A673 (cell line): ENCODE measurements at regions not wholly inside any gene's neighbourhood (a gene's known extent, or its start where the extent isn't known, plus 50 kb on each side); places are given as distances from the start of the nearest gene placed in this dataset.

ENCODE experiments used
- BruUV-seq: library from RNA; stranded (reverse); fragments of 400-500 nt; replicated peaks from 2 replicates; lab custom pipeline; 2021; lab: Mats Ljungman, UMichigan
- CTCF ChIA-PET: fragments of 300-600 bp; sonication (Branson Sonifier 250); formaldehyde crosslinking; loops from one replicate; lab custom pipeline; 2022; ENCODE audit warnings: antibody characterized with exemption; lab: Charles Lee
- POLR2A ChIA-PET: fragments of 300-600 bp; sonication (Branson Sonifier 250); formaldehyde crosslinking; loops from one replicate; lab custom pipeline; 2022; ENCODE audit warnings: antibody characterized with exemption; ENCODE audit not compliant: low non-redundant PET; lab: Charles Lee
- DNase-seq: peaks from one replicate; pipeline ENCODE4 v3.0.0-alpha.2; 2015; ENCODE audit warnings: low spot score
- H3K27ac ChIP-seq: fragments of 200-600 bp; sonication (generic); 2 replicates; pipeline ENCODE4 v1.5.1; 2016; ENCODE audit warnings: mixed run types, low read depth, mild to moderate bottlenecking, mixed read lengths, antibody characterized with exemption, low read length; ENCODE audit not compliant: poor library complexity, severe bottlenecking
- H3K27me3 ChIP-seq: fragments of 200-600 bp; sonication (generic); replicated peaks from 2 replicates; pipeline ENCODE4 v1.6.1; 2017; ENCODE audit warnings: mixed run types, low read depth, mild to moderate bottlenecking, mixed read lengths, antibody characterized with exemption, low read length; ENCODE audit not compliant: insufficient read depth, poor library complexity
- H3K36me3 ChIP-seq: fragments of 200-600 bp; sonication (generic); 2 replicates; pipeline ENCODE4 v1.6.1; 2016; ENCODE audit warnings: mixed run types, mild to moderate bottlenecking, mixed read lengths, antibody characterized with exemption, low read length; ENCODE audit not compliant: insufficient read depth, poor library complexity, severe bottlenecking
- H3K4me1 ChIP-seq: fragments of 200-600 bp; sonication (generic); 2 replicates; pipeline ENCODE4 v1.6.1; 2017; ENCODE audit warnings: mixed run types, mild to moderate bottlenecking, mixed read lengths, antibody characterized with exemption, low read length; ENCODE audit not compliant: insufficient read depth, poor library complexity, severe bottlenecking
- H3K4me3 ChIP-seq: fragments of 200-600 bp; sonication (generic); 2 replicates; pipeline ENCODE4 v1.5.1; 2016; ENCODE audit warnings: low read depth, mixed run types, mild to moderate bottlenecking, mixed read lengths, low read length; ENCODE audit not compliant: poor library complexity, severe bottlenecking
- H3K9me3 ChIP-seq: fragments of 200-600 bp; sonication (generic); 2 replicates; pipeline ENCODE4 v1.6.1; 2016; ENCODE audit warnings: mixed run types, low read depth, mild to moderate bottlenecking, mixed read lengths, antibody characterized with exemption, low read length; ENCODE audit not compliant: poor library complexity, severe bottlenecking
- CTCF ChIP-seq: fragments of 300-800, 200-600 bp; sonication (generic); conservative IDR thresholded peaks from 2 replicates; pipeline ENCODE4 v1.5.1; 2017; ENCODE audit warnings: low read depth, mild to moderate bottlenecking, antibody characterized with exemption, low read length, moderate library complexity, mixed read lengths
- EZH2 ChIP-seq: fragments of 200-600 bp; sonication (generic); IDR thresholded peaks from 2 replicates; pipeline ENCODE4 v1.6.1; 2017; ENCODE audit warnings: borderline replicate concordance, low read depth, mild to moderate bottlenecking, mixed read lengths, antibody characterized with exemption, low read length; ENCODE audit not compliant: poor library complexity, severe bottlenecking
- intact Hi-C: fragments of 100-400 bp; cut with micrococcal nuclease; formaldehyde crosslinking; loops from one replicate; pipeline ENCODE4 v1.10.0; 2022; ENCODE audit not compliant: unreplicated experiment

- Histone ChIP-seq H3K4me3 (no peak overlapping the region), H3K36me3 (no peaks in the 10 kb centered on the region), H3K9me3 (no peaks in the 10 kb centered on the region), H3K4me1 (no peaks in the 10 kb centered on the region), H3K27me3 (no peaks in the 10 kb centered on the region), H3K27ac (no peak overlapping the region)
- no peak for DNase-seq
- TF ChIP-seq CTCF, result no peak
- TF ChIP-seq EZH2, result no peak
- intact Hi-C loops, result no loop called here
- ChIA-PET POLR2A (interaction anchor here (0.7 kb wide), 1 partner anchor 34 kb away, joined by 3 read pairs; no protein-coding TSS in a partner anchor), CTCF (no interaction called here)
- no TSS peak for BruUV-seq
Observed at GRCh38 chr12:105968025-105968424, 170.7 kb downstream of the NUAK1 start.

- H3K4me1 ChIP-seq, result no peaks in the 10 kb centered on the region
- H3K27me3 ChIP-seq, result no peaks in the 10 kb centered on the region
- CTCF ChIA-PET, result no interaction called here
- POLR2A ChIA-PET, result no interaction called here
- H3K9me3 ChIP-seq, result no peaks in the 10 kb centered on the region
- H3K36me3 ChIP-seq, result no peaks in the 10 kb centered on the region
- no peak overlapping the region for H3K27ac ChIP-seq
- DNase-seq, result no peak
- H3K4me3 ChIP-seq, result no peak overlapping the region
- TF ChIP-seq EZH2 (no peak), CTCF (no peak)
- intact Hi-C loops, result no loop called here
- BruUV-seq, result no TSS peak
Observed at GRCh38 chr12:105970885-105971284, 167.9 kb downstream of the NUAK1 start.

GRCh38 chr12:105974738-105975137, 164.0 kb downstream of the NUAK1 start:
- TF ChIP-seq EZH2 (no peak), CTCF (no peak)
- Histone ChIP-seq H3K27me3 (no peaks in the 10 kb centered on the region), H3K4me1 (no peaks in the 10 kb centered on the region), H3K27ac (no peak overlapping the region), H3K36me3 (no peaks in the 10 kb centered on the region), H3K4me3 (no peak overlapping the region), H3K9me3 (no peaks in the 10 kb centered on the region)
- intact Hi-C loops, result no loop called here
- ChIA-PET CTCF (no interaction called here), POLR2A (no interaction called here)
- BruUV-seq, result no TSS peak
- DNase-seq, result no peak
